ENCODE measurements at regions not wholly inside any gene's neighbourhood (a gene's known extent, or its start where the extent isn't known, plus 50 kb on each side); places are given as distances from the start of the nearest gene placed in this dataset.
"Not testable (repeated sequence)": the region's sequence is repeated elsewhere in the genome, so short reads cannot be mapped to it uniquely, and the experiment has no call there.

DNA sequence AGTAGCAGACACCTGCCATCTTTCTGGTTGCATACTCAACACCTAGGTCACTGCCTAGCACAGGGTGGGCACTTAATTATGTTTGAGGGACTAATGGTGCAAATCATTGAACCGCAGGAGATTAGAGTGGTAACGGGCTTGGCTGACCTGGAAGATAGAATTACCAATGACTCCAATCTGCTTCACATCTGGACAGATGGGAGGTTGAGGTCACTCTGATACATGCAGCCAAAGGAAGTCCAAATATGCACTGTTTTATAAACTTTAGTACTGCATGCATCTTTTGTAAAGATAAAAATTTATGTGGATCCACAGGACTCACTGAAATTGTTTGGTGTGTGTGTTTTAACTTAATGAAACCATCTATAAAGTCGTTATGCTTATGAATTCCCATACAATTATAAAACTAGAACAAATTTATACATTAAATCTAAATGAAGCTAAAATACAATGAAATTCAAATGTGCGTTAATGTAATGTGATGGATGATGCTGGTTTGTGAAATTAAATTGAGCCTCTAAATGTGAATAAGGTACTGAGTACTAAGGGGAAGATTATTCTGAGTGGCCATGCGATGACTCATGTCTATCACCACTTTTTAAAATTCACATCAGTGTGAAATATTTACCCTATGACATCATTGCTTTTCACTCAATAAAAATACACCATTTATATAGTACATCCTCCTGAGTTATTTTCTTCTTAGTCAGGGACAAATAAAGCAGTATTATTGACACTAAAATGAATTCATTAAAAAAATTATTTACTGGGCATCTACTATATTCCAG is 224.7 kb upstream of the FAM78B start:
- DNase-seq, result no peak
- no peak overlapping the region for H3K4me3 Mint-ChIP-seq
- CTCF ChIA-PET, result no interaction called here
- no peaks in the 10 kb centered on the region for H3K4me1 Mint-ChIP-seq
- H3K27me3 Mint-ChIP-seq, result peaks cover 3% of the 10 kb centered on the region
- H3K36me3 Mint-ChIP-seq, result no peaks in the 10 kb centered on the region
- no peak overlapping the region for H3K27ac Mint-ChIP-seq
- no peaks in the 10 kb centered on the region for H3K9me3 Mint-ChIP-seq

GRCh38 chr1:166395729-166396128 is 228.9 kb upstream of the FAM78B start:
- no peak overlapping the region for H3K4me3 Mint-ChIP-seq
- no peaks in the 10 kb centered on the region for H3K36me3 Mint-ChIP-seq
- H3K4me1 Mint-ChIP-seq, result no peaks in the 10 kb centered on the region
- CTCF ChIA-PET, result no interaction called here
- no peaks in the 10 kb centered on the region for H3K9me3 Mint-ChIP-seq
- no peak for DNase-seq
- H3K27ac Mint-ChIP-seq, result no peak overlapping the region
- H3K27me3 Mint-ChIP-seq, result no peaks in the 10 kb centered on the region

DNA sequence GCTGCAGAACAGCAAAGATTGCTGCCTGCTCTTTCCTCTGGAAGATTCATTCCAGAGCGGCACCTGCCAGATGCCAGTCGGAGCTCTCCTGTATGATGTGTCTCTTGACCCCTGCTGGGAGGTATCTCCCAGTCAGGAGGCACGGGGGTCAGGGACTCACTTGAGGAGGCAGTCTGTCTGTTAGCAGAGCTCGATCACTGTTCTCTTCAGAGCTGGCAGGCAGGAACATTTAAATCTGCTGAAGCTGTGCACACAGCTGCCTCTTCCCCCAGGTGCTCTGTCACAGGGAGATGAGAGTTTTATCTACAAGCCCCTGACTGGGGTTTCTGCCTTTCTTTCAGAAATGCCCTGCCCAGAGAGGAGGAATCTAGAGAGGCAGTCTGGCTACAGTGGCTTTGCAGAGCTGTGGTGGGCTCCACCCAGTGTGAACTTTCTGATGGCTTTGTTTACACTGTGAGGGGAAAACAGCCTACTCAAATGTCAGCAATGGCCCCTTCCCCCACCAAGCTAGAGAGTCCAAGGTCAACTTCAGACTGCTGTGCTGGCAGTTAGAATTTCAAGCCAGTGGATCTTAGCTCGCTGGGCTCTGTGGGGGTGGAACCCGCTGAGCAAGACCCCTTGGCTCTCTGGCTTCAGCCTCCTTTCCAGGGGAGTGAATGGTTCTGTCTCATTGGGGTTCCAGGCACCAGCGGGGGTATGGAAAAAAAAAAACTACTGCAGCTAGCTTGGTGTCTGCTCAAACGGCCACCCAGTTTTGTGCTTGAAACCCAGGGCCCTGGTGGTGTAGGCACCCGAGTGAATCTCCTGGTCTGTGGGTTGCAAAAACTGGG is 242.7 kb upstream of the FAM78B start:
- not testable (repeated sequence) for H3K27ac Mint-ChIP-seq

DNA sequence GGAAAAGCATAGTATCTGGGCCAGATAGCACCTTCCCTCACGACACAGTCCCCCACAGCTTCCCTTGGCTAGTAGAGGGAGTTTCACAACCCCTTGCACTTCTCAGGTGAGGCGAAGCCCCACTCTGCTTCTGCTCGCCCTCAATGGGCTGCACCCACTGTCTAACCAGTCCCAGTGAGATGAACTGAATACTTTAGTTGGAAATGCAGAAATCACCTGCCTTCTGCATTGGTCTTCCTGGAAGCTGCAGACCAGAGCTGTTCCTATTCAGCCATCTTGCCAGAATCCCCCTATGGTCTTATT is 243.2 kb upstream of the FAM78B start:
- CTCF ChIA-PET, result no interaction called here
- no peak for DNase-seq
- H3K9me3 Mint-ChIP-seq, result peaks cover 13% of the 10 kb centered on the region
- no peak overlapping the region for H3K27ac Mint-ChIP-seq
- H3K27me3 Mint-ChIP-seq, result no peaks in the 10 kb centered on the region
- H3K36me3 Mint-ChIP-seq, result no peaks in the 10 kb centered on the region
- no peak overlapping the region for H3K4me3 Mint-ChIP-seq
- H3K4me1 Mint-ChIP-seq, result no peaks in the 10 kb centered on the region

More for the DNA sequence above, 242.7 kb upstream of the FAM78B start:
- CTCF ChIA-PET, H3K4me1 Mint-ChIP-seq, DNase-seq, H3K27me3 Mint-ChIP-seq, H3K36me3 Mint-ChIP-seq, H3K4me3 Mint-ChIP-seq: not testable (repeated sequence)
- H3K9me3 Mint-ChIP-seq, result peaks cover 13% of the 10 kb centered on the region

DNA sequence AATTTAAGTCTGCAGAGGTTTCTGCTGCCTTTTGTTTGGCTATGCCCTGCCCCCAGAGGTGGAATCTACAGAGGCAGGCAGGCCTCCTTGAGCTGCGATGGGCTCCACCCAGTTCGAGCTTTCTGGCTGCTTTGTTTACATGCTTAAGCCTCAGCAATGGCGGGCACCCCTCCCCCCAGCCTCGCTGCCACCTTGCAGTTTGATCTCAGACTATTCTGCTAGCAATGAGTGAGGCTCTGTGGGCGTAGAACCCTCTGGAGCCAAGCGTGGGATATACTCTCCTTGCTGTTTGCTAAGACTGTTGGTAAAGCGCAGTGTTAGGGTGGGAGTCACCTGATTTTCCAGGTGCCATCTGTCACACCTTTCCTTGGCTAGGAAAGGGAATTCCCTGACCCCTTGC is 250.0 kb upstream of the FAM78B start:
- not testable (repeated sequence) for H3K9me3 Mint-ChIP-seq

DNA sequence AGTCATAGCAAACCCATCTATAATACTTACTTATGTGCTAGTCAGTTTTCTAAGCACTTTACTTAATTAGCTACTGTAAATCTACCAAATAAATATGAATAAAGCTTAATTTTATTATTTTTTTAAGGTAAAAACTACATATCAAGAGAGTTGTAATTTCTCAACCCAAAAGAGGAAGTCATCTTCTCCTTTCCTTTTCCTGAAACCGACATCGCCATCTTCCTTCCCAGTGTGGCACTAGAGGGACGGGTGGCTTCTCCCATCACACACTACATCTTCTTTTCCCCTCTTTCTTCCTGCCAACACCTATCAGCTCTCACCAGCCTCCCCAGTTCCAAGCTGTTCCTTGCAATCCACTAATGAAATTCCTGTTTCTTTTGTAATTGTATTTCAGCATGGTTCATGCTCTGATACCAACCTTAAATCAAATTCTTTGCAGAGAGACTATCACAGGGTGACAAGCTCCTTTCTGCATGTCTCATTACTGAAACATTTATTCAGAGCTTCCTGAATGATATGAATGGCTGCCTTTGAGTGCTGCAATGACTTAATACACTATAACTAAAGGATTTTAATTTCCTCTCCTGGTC is 251.6 kb upstream of the FAM78B start:
- no peak for DNase-seq
- Mint-ChIP-seq H3K9me3 (no peaks in the 10 kb centered on the region), H3K4me3 (no peak overlapping the region), H3K36me3 (no peaks in the 10 kb centered on the region), H3K27ac (no peak overlapping the region), H3K4me1 (no peaks in the 10 kb centered on the region), H3K27me3 (peaks cover 3% of the 10 kb centered on the region)
- CTCF ChIA-PET, result no interaction called here

More for the DNA sequence above, 250.0 kb upstream of the FAM78B start:
- H3K36me3 Mint-ChIP-seq, DNase-seq, H3K27me3 Mint-ChIP-seq, H3K4me3 Mint-ChIP-seq, H3K27ac Mint-ChIP-seq, H3K4me1 Mint-ChIP-seq, CTCF ChIA-PET: not testable (repeated sequence)

DNA sequence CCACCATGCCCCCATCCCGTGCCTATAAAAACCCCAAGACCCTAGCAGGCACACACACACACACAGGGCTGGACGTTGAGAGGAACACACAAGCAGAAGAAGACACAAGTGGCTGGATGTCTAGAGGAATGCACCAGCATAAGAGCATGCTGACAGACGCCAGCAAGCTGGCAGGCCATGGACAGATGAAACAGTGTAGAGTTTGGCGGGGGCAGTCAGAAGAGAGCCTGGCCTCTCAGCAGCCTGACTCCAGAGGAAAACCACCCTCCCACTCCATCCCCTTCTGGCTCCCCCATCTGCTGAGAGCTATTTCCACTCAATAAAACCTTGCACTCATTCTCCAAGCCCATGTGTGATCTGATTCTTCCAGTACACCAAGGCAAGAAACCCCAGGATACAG is 255.8 kb upstream of the FAM78B start:
- H3K27ac Mint-ChIP-seq, CTCF ChIA-PET, DNase-seq: not testable (repeated sequence)

GRCh38 chr1:166432655-166433054 is 265.9 kb upstream of the FAM78B start:
- peaks cover 2% of the 10 kb centered on the region for H3K9me3 Mint-ChIP-seq
- DNase-seq, result no peak
- CTCF ChIA-PET, result interaction anchor here (0.7 kb wide), 1 partner anchor 306 kb away, joined by 3 read pairs; no protein-coding TSS in a partner anchor
- H3K4me3 Mint-ChIP-seq, result no peak overlapping the region
- no peak overlapping the region for H3K27ac Mint-ChIP-seq
- H3K4me1 Mint-ChIP-seq, result no peaks in the 10 kb centered on the region
- no peaks in the 10 kb centered on the region for H3K27me3 Mint-ChIP-seq
- H3K36me3 Mint-ChIP-seq, result no peaks in the 10 kb centered on the region

More for the DNA sequence above, 255.8 kb upstream of the FAM78B start:
- not testable (repeated sequence) for H3K36me3 Mint-ChIP-seq, H3K27me3 Mint-ChIP-seq, H3K4me3 Mint-ChIP-seq, H3K4me1 Mint-ChIP-seq, H3K9me3 Mint-ChIP-seq

- H3K4me1 Mint-ChIP-seq, H3K27me3 Mint-ChIP-seq, H3K27ac Mint-ChIP-seq, CTCF ChIA-PET, H3K4me3 Mint-ChIP-seq, H3K36me3 Mint-ChIP-seq, H3K9me3 Mint-ChIP-seq, DNase-seq: not testable (repeated sequence)
Observed at GRCh38 chr1:166433404-166434304, 266.9 kb upstream of the FAM78B start.

GRCh38 chr1:166457700-166458099 is 290.9 kb upstream of the FAM78B start:
- Mint-ChIP-seq H3K27ac (no peak overlapping the region), H3K36me3 (no peaks in the 10 kb centered on the region), H3K27me3 (no peaks in the 10 kb centered on the region), H3K9me3 (no peaks in the 10 kb centered on the region), H3K4me3 (no peak overlapping the region), H3K4me1 (no peaks in the 10 kb centered on the region)
- CTCF ChIA-PET, result interaction anchor here (1.5 kb wide), 1 partner anchor 21 kb away, joined by 6 read pairs; no protein-coding TSS in a partner anchor
- DNase-seq, result no peak

DNA sequence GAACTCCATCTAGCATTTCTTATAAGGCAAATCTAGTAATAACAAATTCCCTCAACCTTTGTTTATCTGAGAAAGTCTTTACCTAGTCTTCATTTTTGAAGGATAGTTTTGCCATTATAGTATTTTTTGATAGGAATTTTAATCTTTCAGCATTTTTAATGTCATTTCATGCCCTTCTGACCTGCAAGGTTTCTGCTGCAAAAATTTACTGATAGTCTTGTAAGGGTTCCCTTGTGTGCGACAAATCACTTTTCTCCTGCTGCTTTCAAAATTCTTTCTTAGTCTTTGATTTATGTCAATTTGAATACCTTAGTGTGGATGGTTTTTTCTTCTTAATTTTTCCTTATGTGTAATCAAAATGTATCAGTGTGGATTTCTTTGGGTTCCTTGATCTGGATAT is 297.5 kb upstream of the FAM78B start:
- Mint-ChIP-seq H3K4me3 (no peak overlapping the region), H3K27me3 (no peaks in the 10 kb centered on the region), H3K36me3 (no peaks in the 10 kb centered on the region), H3K27ac (no peak overlapping the region), H3K4me1 (no peaks in the 10 kb centered on the region), H3K9me3 (peaks cover 6% of the 10 kb centered on the region)
- CTCF ChIA-PET, result no interaction called here
- no peak for DNase-seq

GRCh38 chr1:166470014-166470413 is 303.2 kb upstream of the FAM78B start:
- H3K27me3 Mint-ChIP-seq, result no peaks in the 10 kb centered on the region
- H3K4me3 Mint-ChIP-seq, result no peak overlapping the region
- CTCF ChIA-PET, result interaction anchor here (0.8 to 2.0 kb wide), 2 partner anchors 10 to 542 kb away, joined by 4 to 6 read pairs; no protein-coding TSS in a partner anchor

GRCh38 chr1:166470441-166470840 is 303.6 kb upstream of the FAM78B start:
- Mint-ChIP-seq H3K4me1 (no peaks in the 10 kb centered on the region), H3K27ac (no peak overlapping the region), H3K36me3 (no peaks in the 10 kb centered on the region), H3K27me3 (no peaks in the 10 kb centered on the region), H3K4me3 (no peak overlapping the region), H3K9me3 (no peaks in the 10 kb centered on the region)
- DNase-seq, result no peak
- CTCF ChIA-PET, result interaction anchor here (2.0 kb wide), 1 partner anchor 9 kb away, joined by 6 read pairs; no protein-coding TSS in a partner anchor

More at GRCh38 chr1:166470014-166470413, 303.2 kb upstream of the FAM78B start:
- no peaks in the 10 kb centered on the region for H3K36me3 Mint-ChIP-seq
- H3K9me3 Mint-ChIP-seq, result no peaks in the 10 kb centered on the region
- no peak overlapping the region for H3K27ac Mint-ChIP-seq
- no peaks in the 10 kb centered on the region for H3K4me1 Mint-ChIP-seq
- DNase-seq, result no peak

DNA sequence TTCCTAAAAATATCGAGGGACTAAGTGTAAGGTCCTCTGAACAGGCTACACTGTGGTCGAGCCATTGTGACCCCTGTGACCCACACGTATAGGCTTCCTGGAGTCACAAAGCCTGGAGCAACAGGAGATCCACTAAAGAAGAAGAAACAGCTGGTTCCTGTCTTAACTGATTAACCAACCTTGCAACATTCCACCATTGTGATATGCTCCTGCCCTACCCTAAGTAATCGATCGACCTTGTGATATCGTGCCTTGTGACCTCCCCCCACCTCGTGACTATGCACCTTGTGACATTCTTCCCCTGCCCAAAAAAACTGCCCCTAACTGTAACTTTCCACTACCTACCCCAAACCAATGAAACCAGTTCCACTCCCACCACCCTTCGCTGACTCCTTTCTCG is 304.6 kb upstream of the FAM78B start:
- H3K4me1 Mint-ChIP-seq, result no peaks in the 10 kb centered on the region
- DNase-seq, result no peak
- CTCF ChIA-PET, result interaction anchor here (1.0 kb wide), 1 partner anchor 26 kb away, joined by 3 read pairs; no protein-coding TSS in a partner anchor
- no peaks in the 10 kb centered on the region for H3K9me3 Mint-ChIP-seq
- H3K27me3 Mint-ChIP-seq, result no peaks in the 10 kb centered on the region
- no peak overlapping the region for H3K27ac Mint-ChIP-seq
- H3K36me3 Mint-ChIP-seq, result no peaks in the 10 kb centered on the region
- no peak overlapping the region for H3K4me3 Mint-ChIP-seq
